ENCODE measurements at regions not wholly inside any gene's neighbourhood (a gene's known extent, or its start where the extent isn't known, plus 50 kb on each side); places are given as distances from the start of the nearest gene placed in this dataset.

DNA sequence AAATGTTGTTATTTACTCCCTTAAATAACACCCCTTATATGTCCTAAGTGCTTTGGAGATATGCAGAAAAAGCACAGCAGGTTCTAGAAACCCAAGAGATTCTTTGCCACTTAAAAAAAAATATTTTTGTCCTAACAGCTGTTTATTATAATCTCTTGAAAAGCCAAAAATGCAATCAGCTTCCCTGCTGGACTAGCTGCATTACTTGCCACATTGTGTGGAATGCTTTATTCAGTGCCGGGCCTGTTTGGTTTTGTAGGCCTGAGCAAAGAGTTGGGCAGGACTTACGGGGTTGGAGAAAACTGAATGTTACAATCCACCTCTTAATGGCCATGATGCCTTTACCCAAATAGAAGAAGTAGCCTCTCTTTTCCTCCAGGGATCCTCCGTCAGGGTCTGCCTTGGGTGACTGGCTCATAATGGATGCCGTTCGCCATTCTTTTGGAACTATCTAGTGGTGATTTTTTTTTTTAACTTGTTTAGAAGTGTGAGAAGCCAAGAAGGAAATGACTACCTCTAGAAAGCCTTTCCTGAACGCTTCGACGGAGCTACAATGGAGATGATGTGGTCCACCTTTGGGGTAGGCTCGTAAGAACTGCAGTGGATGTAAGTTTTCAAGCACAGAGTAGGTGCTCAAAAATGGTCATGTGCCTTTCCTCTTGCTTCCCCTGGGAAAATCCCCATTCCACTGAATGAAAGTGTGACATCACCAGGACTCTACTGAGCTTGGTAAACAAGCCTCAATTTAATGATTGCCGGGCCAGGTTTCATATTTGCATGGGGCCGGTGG is 241.3 kb upstream of the NCAM1 start:
- POLR2A ChIA-PET: no interaction called here
- no peak for ATAC-seq
- TF ChIP-seq, protein P1, sequence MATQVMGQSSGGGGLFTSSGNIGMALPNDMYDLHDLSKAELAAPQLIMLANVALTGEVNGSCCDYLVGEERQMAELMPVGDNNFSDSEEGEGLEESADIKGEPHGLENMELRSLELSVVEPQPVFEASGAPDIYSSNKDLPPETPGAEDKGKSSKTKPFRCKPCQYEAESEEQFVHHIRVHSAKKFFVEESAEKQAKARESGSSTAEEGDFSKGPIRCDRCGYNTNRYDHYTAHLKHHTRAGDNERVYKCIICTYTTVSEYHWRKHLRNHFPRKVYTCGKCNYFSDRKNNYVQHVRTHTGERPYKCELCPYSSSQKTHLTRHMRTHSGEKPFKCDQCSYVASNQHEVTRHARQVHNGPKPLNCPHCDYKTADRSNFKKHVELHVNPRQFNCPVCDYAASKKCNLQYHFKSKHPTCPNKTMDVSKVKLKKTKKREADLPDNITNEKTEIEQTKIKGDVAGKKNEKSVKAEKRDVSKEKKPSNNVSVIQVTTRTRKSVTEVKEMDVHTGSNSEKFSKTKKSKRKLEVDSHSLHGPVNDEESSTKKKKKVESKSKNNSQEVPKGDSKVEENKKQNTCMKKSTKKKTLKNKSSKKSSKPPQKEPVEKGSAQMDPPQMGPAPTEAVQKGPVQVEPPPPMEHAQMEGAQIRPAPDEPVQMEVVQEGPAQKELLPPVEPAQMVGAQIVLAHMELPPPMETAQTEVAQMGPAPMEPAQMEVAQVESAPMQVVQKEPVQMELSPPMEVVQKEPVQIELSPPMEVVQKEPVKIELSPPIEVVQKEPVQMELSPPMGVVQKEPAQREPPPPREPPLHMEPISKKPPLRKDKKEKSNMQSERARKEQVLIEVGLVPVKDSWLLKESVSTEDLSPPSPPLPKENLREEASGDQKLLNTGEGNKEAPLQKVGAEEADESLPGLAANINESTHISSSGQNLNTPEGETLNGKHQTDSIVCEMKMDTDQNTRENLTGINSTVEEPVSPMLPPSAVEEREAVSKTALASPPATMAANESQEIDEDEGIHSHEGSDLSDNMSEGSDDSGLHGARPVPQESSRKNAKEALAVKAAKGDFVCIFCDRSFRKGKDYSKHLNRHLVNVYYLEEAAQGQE (IDR thresholded peaks at IDR 0.05; ENCODE audit: insufficient read depth in 1 of 2, low read depth in 2 of 2, low read length in 1 of 2): no peak
- TF ChIP-seq, protein P2, sequence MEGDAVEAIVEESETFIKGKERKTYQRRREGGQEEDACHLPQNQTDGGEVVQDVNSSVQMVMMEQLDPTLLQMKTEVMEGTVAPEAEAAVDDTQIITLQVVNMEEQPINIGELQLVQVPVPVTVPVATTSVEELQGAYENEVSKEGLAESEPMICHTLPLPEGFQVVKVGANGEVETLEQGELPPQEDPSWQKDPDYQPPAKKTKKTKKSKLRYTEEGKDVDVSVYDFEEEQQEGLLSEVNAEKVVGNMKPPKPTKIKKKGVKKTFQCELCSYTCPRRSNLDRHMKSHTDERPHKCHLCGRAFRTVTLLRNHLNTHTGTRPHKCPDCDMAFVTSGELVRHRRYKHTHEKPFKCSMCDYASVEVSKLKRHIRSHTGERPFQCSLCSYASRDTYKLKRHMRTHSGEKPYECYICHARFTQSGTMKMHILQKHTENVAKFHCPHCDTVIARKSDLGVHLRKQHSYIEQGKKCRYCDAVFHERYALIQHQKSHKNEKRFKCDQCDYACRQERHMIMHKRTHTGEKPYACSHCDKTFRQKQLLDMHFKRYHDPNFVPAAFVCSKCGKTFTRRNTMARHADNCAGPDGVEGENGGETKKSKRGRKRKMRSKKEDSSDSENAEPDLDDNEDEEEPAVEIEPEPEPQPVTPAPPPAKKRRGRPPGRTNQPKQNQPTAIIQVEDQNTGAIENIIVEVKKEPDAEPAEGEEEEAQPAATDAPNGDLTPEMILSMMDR (IDR thresholded peaks at IDR 0.05): no peak
- TF ChIP-seq TCF7L2 (IDR thresholded peaks at IDR 0.05; ENCODE audit: low read depth, low read length): no peak
- TF ChIP-seq POLR2AphosphoS5 (IDR thresholded peaks at IDR 0.05; ENCODE audit: low read depth, low read length): no peak
- TF ChIP-seq SIN3A (IDR thresholded peaks at IDR 0.05; ENCODE audit: borderline replicate concordance, insufficient read depth, low read depth, low read length): no peak
- no peaks in the 10 kb centered on the region for H3K27me3 ChIP-seq (ENCODE audit: control insufficient read depth, insufficient read depth, low read length)
- H3K9me3 ChIP-seq (ENCODE audit: control insufficient read depth, insufficient read depth, low read depth, low read length): no peaks in the 10 kb centered on the region
- DNase-seq (ENCODE audit: low read depth, low spot score): no peak
- H3K36me3 ChIP-seq (ENCODE audit: control insufficient read depth, insufficient read depth, low read length): no peaks in the 10 kb centered on the region
- in situ Hi-C loops (cut with HindIII; ENCODE audit: low pct_unique_long_range_greater_than_20kb, low sequenced_read_pairs) (no loop called here), intact Hi-C loops (cut with micrococcal nuclease; ENCODE audit: unreplicated experiment) (no loop called here)
- CTCF ChIA-PET: interaction anchor here (0.7 kb wide), 1 partner anchor 446 kb away, joined by 3 read pairs; no protein-coding TSS in a partner anchor
- H3K27ac ChIP-seq (ENCODE audit: low read length): no peak overlapping the region
- no TSS peak for BruUV-seq (replicated peaks)
- no peak overlapping the region for H3K4me3 ChIP-seq (ENCODE audit: low read depth in 2 of 2, low read length in 2 of 2)
- H3K4me1 ChIP-seq (ENCODE audit: control insufficient read depth, insufficient read depth, low read length): no peaks in the 10 kb centered on the region

DNA sequence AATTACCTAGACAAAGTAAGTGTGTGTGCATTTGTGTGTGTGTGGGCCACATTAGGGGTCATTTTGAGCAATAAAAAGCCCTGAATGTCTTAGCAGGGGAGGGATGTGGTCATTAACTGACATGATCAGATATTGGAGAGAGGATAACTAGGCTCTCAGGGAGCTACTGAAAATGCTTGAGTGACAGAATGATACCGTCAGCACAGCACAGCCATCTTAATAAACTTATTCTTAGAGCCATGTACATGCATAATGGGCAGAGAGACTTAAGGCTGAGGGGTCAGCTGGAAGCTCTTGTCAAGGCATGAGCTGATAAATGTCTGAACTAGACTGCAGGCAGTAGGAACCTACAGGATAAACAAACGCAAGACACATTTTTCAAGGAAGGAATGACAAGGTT is 239.1 kb upstream of the NCAM1 start:
- no peak overlapping the region for H3K4me3 ChIP-seq (ENCODE audit: low read depth in 2 of 2, low read length in 2 of 2)
- H3K4me1 ChIP-seq (ENCODE audit: control insufficient read depth, insufficient read depth, low read length): no peaks in the 10 kb centered on the region
- in situ Hi-C loops (cut with HindIII; ENCODE audit: low pct_unique_long_range_greater_than_20kb, low sequenced_read_pairs) (no loop called here), intact Hi-C loops (cut with micrococcal nuclease; ENCODE audit: unreplicated experiment) (no loop called here)
- ATAC-seq (no peak), DNase-seq (ENCODE audit: low read depth, low spot score) (no peak)
- no TSS peak for BruUV-seq (replicated peaks)
- TF ChIP-seq, protein P2 (IDR thresholded peaks at IDR 0.05): no peak
- TF ChIP-seq TCF7L2 (IDR thresholded peaks at IDR 0.05; ENCODE audit: low read depth, low read length): no peak
- no peaks in the 10 kb centered on the region for H3K9me3 ChIP-seq (ENCODE audit: control insufficient read depth, insufficient read depth, low read depth, low read length)
- no peaks in the 10 kb centered on the region for H3K36me3 ChIP-seq (ENCODE audit: control insufficient read depth, insufficient read depth, low read length)
- no peak overlapping the region for H3K27ac ChIP-seq (ENCODE audit: low read length)
- POLR2A ChIA-PET: no interaction called here
- CTCF ChIA-PET: no interaction called here
- H3K27me3 ChIP-seq (ENCODE audit: control insufficient read depth, insufficient read depth, low read length): no peaks in the 10 kb centered on the region
